ENCODE measurements at regions not wholly inside any gene's neighbourhood (a gene's known extent, or its start where the extent isn't known, plus 50 kb on each side); places are given as distances from the start of the nearest gene placed in this dataset.

DNA sequence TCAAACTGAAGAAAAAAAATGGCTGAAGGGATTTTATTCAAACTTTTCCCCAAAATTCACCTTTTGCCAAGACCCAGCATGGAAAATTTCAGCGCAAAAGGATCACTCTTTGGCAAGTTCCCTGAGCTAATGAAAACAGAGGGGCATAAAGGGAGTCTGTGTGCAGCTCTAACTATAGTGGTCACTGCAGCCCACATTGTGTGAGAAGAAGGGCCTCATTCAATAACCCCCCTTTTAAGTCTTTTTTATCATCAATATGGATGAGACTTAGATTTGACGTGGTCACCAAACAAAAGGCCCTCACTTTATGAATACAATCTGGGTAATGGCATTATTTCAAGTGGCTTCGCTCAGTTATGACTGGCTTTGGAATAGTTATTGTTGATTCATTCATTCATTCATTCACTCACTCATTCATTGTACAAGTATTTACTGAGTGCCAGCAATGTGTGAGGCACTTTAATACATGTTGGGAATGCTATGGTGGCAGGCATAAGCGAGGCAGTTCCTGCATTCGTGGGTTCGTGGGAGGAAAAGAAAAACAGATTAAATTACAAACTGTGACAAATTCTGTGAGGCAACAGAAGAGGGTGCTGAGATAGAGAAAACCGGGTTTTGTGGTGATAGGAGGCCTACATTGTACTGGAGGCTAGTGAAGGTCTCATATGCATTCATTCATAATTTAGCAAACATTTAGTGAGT, 145.7 kb upstream of the KLF4 start:
- no peak for TF ChIP-seq SP1 (IDR thresholded peaks at IDR 0.05)
- no peak for TF ChIP-seq HNF4A (conservative IDR thresholded peaks at IDR 0.05)
- TF ChIP-seq, protein P1, sequence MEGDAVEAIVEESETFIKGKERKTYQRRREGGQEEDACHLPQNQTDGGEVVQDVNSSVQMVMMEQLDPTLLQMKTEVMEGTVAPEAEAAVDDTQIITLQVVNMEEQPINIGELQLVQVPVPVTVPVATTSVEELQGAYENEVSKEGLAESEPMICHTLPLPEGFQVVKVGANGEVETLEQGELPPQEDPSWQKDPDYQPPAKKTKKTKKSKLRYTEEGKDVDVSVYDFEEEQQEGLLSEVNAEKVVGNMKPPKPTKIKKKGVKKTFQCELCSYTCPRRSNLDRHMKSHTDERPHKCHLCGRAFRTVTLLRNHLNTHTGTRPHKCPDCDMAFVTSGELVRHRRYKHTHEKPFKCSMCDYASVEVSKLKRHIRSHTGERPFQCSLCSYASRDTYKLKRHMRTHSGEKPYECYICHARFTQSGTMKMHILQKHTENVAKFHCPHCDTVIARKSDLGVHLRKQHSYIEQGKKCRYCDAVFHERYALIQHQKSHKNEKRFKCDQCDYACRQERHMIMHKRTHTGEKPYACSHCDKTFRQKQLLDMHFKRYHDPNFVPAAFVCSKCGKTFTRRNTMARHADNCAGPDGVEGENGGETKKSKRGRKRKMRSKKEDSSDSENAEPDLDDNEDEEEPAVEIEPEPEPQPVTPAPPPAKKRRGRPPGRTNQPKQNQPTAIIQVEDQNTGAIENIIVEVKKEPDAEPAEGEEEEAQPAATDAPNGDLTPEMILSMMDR (IDR thresholded peaks at IDR 0.05; ENCODE audit: low read depth, low read length, missing input control) = no peak
- TF ChIP-seq TAF1 (conservative IDR thresholded peaks at IDR 0.05) = no peak
- TF ChIP-seq, protein P2, sequence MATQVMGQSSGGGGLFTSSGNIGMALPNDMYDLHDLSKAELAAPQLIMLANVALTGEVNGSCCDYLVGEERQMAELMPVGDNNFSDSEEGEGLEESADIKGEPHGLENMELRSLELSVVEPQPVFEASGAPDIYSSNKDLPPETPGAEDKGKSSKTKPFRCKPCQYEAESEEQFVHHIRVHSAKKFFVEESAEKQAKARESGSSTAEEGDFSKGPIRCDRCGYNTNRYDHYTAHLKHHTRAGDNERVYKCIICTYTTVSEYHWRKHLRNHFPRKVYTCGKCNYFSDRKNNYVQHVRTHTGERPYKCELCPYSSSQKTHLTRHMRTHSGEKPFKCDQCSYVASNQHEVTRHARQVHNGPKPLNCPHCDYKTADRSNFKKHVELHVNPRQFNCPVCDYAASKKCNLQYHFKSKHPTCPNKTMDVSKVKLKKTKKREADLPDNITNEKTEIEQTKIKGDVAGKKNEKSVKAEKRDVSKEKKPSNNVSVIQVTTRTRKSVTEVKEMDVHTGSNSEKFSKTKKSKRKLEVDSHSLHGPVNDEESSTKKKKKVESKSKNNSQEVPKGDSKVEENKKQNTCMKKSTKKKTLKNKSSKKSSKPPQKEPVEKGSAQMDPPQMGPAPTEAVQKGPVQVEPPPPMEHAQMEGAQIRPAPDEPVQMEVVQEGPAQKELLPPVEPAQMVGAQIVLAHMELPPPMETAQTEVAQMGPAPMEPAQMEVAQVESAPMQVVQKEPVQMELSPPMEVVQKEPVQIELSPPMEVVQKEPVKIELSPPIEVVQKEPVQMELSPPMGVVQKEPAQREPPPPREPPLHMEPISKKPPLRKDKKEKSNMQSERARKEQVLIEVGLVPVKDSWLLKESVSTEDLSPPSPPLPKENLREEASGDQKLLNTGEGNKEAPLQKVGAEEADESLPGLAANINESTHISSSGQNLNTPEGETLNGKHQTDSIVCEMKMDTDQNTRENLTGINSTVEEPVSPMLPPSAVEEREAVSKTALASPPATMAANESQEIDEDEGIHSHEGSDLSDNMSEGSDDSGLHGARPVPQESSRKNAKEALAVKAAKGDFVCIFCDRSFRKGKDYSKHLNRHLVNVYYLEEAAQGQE (IDR thresholded peaks at IDR 0.05) = no peak
- no peak for TF ChIP-seq YY1 (IDR thresholded peaks at IDR 0.05)
